Effector memory CD4-positive, alpha-beta T cell (primary cell): ENCODE measurements at regions not wholly inside any gene's neighbourhood (a gene's known extent, or its start where the extent isn't known, plus 50 kb on each side); places are given as distances from the start of the nearest gene placed in this dataset.

Experiments used
- DNase-seq, 3 donors: peaks; one replicate each; pipeline ENCODE4 v3.0.0-alpha.2; 2020
- H3K27ac ChIP-seq: 2 replicates; pipeline ENCODE4 v1.7.0; 2013; ENCODE audit warnings: mild to moderate bottlenecking, low read length, moderate library complexity; ENCODE audit not compliant: insufficient read depth, poor library complexity, severe bottlenecking
- H3K27me3 ChIP-seq: replicated peaks from 2 replicates; pipeline ENCODE4 v1.7.0; 2013; ENCODE audit warnings: mild to moderate bottlenecking, low read length; ENCODE audit not compliant: insufficient read depth, control insufficient read depth, poor library complexity, severe bottlenecking
- H3K36me3 ChIP-seq: 2 replicates; pipeline ENCODE4 v1.7.0; 2013; ENCODE audit warnings: mild to moderate bottlenecking, low read length, moderate library complexity; ENCODE audit not compliant: control insufficient read depth, insufficient read depth
- H3K4me1 ChIP-seq: 2 replicates; pipeline ENCODE4 v1.7.0; 2013; ENCODE audit warnings: low read length, mild to moderate bottlenecking; ENCODE audit not compliant: control insufficient read depth, insufficient read depth, poor library complexity, severe bottlenecking
- H3K4me3 ChIP-seq: 2 replicates; pipeline ENCODE4 v1.7.0; 2013; ENCODE audit warnings: low read length, low read depth, mild to moderate bottlenecking; ENCODE audit not compliant: insufficient read depth, poor library complexity, severe bottlenecking
- H3K9me3 ChIP-seq: 2 replicates; pipeline ENCODE4 v1.7.0; 2013; ENCODE audit warnings: mild to moderate bottlenecking, low read length, moderate library complexity; ENCODE audit not compliant: control insufficient read depth

GRCh38 chr6:23611776-23612381, 514.1 kb upstream of the NRSN1 start:
- Histone ChIP-seq H3K27me3 (no peaks in the 10 kb centered on the region), H3K27ac (no peak overlapping the region), H3K4me1 (no peaks in the 10 kb centered on the region), H3K36me3 (no peaks in the 10 kb centered on the region), H3K4me3 (no peak overlapping the region), H3K9me3 (no peaks in the 10 kb centered on the region)
- DNase-seq = no peak

- Histone ChIP-seq H3K27me3 (no peaks in the 10 kb centered on the region), H3K27ac (no peak overlapping the region), H3K4me1 (no peaks in the 10 kb centered on the region), H3K36me3 (no peaks in the 10 kb centered on the region), H3K4me3 (no peak overlapping the region), H3K9me3 (no peaks in the 10 kb centered on the region)
- DNase-seq = no peak
Measured at GRCh38 chr6:23618366-23618765, 507.6 kb upstream of the NRSN1 start.

GRCh38 chr6:23620911-23621401, 505.1 kb upstream of the NRSN1 start:
- H3K4me3 ChIP-seq = no peak overlapping the region
- H3K36me3 ChIP-seq = no peaks in the 10 kb centered on the region
- no peak for DNase-seq
- no peaks in the 10 kb centered on the region for H3K9me3 ChIP-seq
- H3K4me1 ChIP-seq = no peaks in the 10 kb centered on the region
- H3K27ac ChIP-seq = no peak overlapping the region
- H3K27me3 ChIP-seq = no peaks in the 10 kb centered on the region

- no peaks in the 10 kb centered on the region for H3K27me3 ChIP-seq
- no peaks in the 10 kb centered on the region for H3K4me1 ChIP-seq
- H3K36me3 ChIP-seq = no peaks in the 10 kb centered on the region
- H3K9me3 ChIP-seq = no peaks in the 10 kb centered on the region
- no peak overlapping the region for H3K27ac ChIP-seq
- no peak for DNase-seq
- H3K4me3 ChIP-seq = no peak overlapping the region
Measured at GRCh38 chr6:23630726-23631635, 495.0 kb upstream of the NRSN1 start.

GRCh38 chr6:23633996-23634395, 492.0 kb upstream of the NRSN1 start:
- no peaks in the 10 kb centered on the region for H3K4me1 ChIP-seq
- H3K4me3 ChIP-seq = no peak overlapping the region
- DNase-seq = no peak
- no peaks in the 10 kb centered on the region for H3K36me3 ChIP-seq
- H3K27me3 ChIP-seq = no peaks in the 10 kb centered on the region
- no peaks in the 10 kb centered on the region for H3K9me3 ChIP-seq
- H3K27ac ChIP-seq = no peak overlapping the region

- Histone ChIP-seq H3K36me3 (no peaks in the 10 kb centered on the region), H3K27ac (no peak overlapping the region), H3K9me3 (no peaks in the 10 kb centered on the region), H3K4me1 (no peaks in the 10 kb centered on the region), H3K4me3 (no peak overlapping the region), H3K27me3 (no peaks in the 10 kb centered on the region)
- no peak for DNase-seq
Measured at GRCh38 chr6:23635150-23635549, 490.9 kb upstream of the NRSN1 start.

- H3K27ac ChIP-seq = no peak overlapping the region
- no peak overlapping the region for H3K4me3 ChIP-seq
- H3K36me3 ChIP-seq = no peaks in the 10 kb centered on the region
- no peak for DNase-seq
- H3K27me3 ChIP-seq = no peaks in the 10 kb centered on the region
- no peaks in the 10 kb centered on the region for H3K9me3 ChIP-seq
- no peaks in the 10 kb centered on the region for H3K4me1 ChIP-seq
Measured at GRCh38 chr6:23637296-23637695, 488.7 kb upstream of the NRSN1 start.

GRCh38 chr6:23642849-23643248, 483.2 kb upstream of the NRSN1 start:
- no peak overlapping the region for H3K27ac ChIP-seq
- no peaks in the 10 kb centered on the region for H3K9me3 ChIP-seq
- H3K36me3 ChIP-seq = no peaks in the 10 kb centered on the region
- DNase-seq = no peak
- H3K27me3 ChIP-seq = no peaks in the 10 kb centered on the region
- no peak overlapping the region for H3K4me3 ChIP-seq
- no peaks in the 10 kb centered on the region for H3K4me1 ChIP-seq

- no peak for DNase-seq
Measured at GRCh38 chr6:23647045-23647444, 479.0 kb upstream of the NRSN1 start.

GRCh38 chr6:23650676-23651075, 475.3 kb upstream of the NRSN1 start:
- Histone ChIP-seq H3K4me3 (no peak overlapping the region), H3K4me1 (no peaks in the 10 kb centered on the region), H3K27me3 (no peaks in the 10 kb centered on the region), H3K9me3 (no peaks in the 10 kb centered on the region), H3K36me3 (no peaks in the 10 kb centered on the region), H3K27ac (no peak overlapping the region)
- no peak for DNase-seq

More at GRCh38 chr6:23647045-23647444, 479.0 kb upstream of the NRSN1 start:
- no peaks in the 10 kb centered on the region for H3K36me3 ChIP-seq
- no peaks in the 10 kb centered on the region for H3K9me3 ChIP-seq
- H3K27ac ChIP-seq = no peak overlapping the region
- no peaks in the 10 kb centered on the region for H3K4me1 ChIP-seq
- H3K27me3 ChIP-seq = no peaks in the 10 kb centered on the region
- no peak overlapping the region for H3K4me3 ChIP-seq
